HCT116 (cell line): ENCODE measurements at regions not wholly inside any gene's neighbourhood (a gene's known extent, or its start where the extent isn't known, plus 50 kb on each side); places are given as distances from the start of the nearest gene placed in this dataset.

Experiments used
- ATAC-seq: fragments of 200-7000 bp; cut with Tn5 transposase; 2 replicates; pipeline ENCODE4 v1.9.1; 2020; ENCODE audit warnings: mild to moderate bottlenecking, moderate library complexity
- BruUV-seq: library from RNA; stranded (reverse); fragments of 400-500 nt; replicated peaks from 2 replicates; lab custom pipeline; 2021; lab: Mats Ljungman, UMichigan
- CTCF ChIA-PET: fragments of 300-600 bp; sonication (Branson Sonifier 250); formaldehyde crosslinking; loops from one replicate; lab custom pipeline; 2021; ENCODE audit warnings: antibody characterized with exemption; lab: Charles Lee
- POLR2A ChIA-PET: fragments of 300-600, 350-600 bp; sonication (Branson Sonifier 250); formaldehyde crosslinking; loops from one replicate; lab custom pipeline; 2021; ENCODE audit warnings: antibody characterized with exemption; lab: Charles Lee
- RAD21 ChIA-PET, 2 experiments: fragments of 300-600 bp; sonication (Branson Sonifier 250); formaldehyde crosslinking; loops; one replicate each; lab custom pipeline; 2023; ENCODE audit warnings: low total read pairs in 2 of 2; ENCODE audit not compliant: uncharacterized antibody in 2 of 2, unreplicated experiment in 2 of 2, low non-redundant PET in 1 of 2; lab: Charles Lee
- DNase-seq: peaks from one replicate; pipeline ENCODE4 v3.0.0-alpha.2; 2010; ENCODE audit warnings: low read depth, low spot score
- H2AFZ ChIP-seq: fragments of 200-600 bp; shearing (Covaris generic), sonication (generic); 2 replicates; pipeline ENCODE4 v1.6.1; 2017; ENCODE audit warnings: low read depth, mixed run types, mixed read lengths, antibody characterized with exemption, low read length; ENCODE audit not compliant: poor library complexity, severe bottlenecking
- H3K27ac ChIP-seq: 2 replicates; pipeline ENCODE4 v1.5.1; 2012; ENCODE audit warnings: low read depth, low read length
- H3K27me3 ChIP-seq: fragments of 200-600 bp; sonication (generic); 2 replicates; pipeline ENCODE4 v1.6.1; 2016; ENCODE audit warnings: mixed run types, low read length, mixed read lengths; ENCODE audit not compliant: insufficient read depth
- H3K36me3 ChIP-seq, 2 experiments: fragments of 200-500 bp in 1 of 2; fragments of 200-600 bp in 1 of 2; sonication (Bioruptor generic) in 1 of 2; sonication (generic) in 1 of 2; 2 replicates each; pipeline versions ENCODE4 v1.5.1 to v1.6.1; 2014 to 2016; ENCODE audit warnings: low read length in 2 of 2, inconsistent platforms in 1 of 2, mixed read lengths in 1 of 2, mixed run types in 1 of 2; ENCODE audit not compliant: insufficient read depth in 2 of 2, control insufficient read depth in 1 of 2
- H3K4me1 ChIP-seq, 2 experiments: fragments of 200-600 bp in 1 of 2; sonication (generic) in 1 of 2; 2 replicates each; pipeline versions ENCODE4 v1.5.1 to v1.6.1; 2012 to 2017; ENCODE audit warnings: low read length in 2 of 2, inconsistent platforms in 1 of 2, mild to moderate bottlenecking in 1 of 2, mixed read lengths in 1 of 2, mixed run types in 1 of 2, moderate library complexity in 1 of 2; ENCODE audit not compliant: insufficient read depth in 2 of 2, control insufficient read depth in 1 of 2
- H3K4me2 ChIP-seq: fragments of 200-600 bp; sonication (generic); 2 replicates; pipeline ENCODE4 v1.6.1; 2017; ENCODE audit warnings: mixed run types, low read length, mixed read lengths
- H3K4me3 ChIP-seq, 2 experiments: fragments of 200-600 bp in 1 of 2; sonication (generic) in 1 of 2; replicated peaks in 1 of 2; 2 replicates each; pipeline ENCODE4 v1.5.1; 2011 to 2016; ENCODE audit warnings: low read length in 2 of 2, control low read depth in 1 of 2, low read depth in 1 of 2, mild to moderate bottlenecking in 1 of 2, mixed read lengths in 1 of 2, mixed run types in 1 of 2
- H3K79me2 ChIP-seq: fragments of 200-600 bp; sonication (generic); 2 replicates; pipeline ENCODE4 v1.6.1; 2017; ENCODE audit warnings: mild to moderate bottlenecking, mixed run types, low read length, moderate library complexity, mixed read lengths; ENCODE audit not compliant: insufficient read depth
- H3K9ac ChIP-seq: fragments of 200-600 bp; sonication (generic); 2 replicates; pipeline ENCODE4 v1.6.1; 2016; ENCODE audit warnings: low read length, mixed read lengths
- H3K9me2 ChIP-seq: fragments of 200-600 bp; sonication (generic), shearing (Covaris generic); 2 replicates; pipeline ENCODE4 v1.6.1; 2017; ENCODE audit warnings: mixed run types, mild to moderate bottlenecking, moderate library complexity; ENCODE audit not compliant: insufficient read depth
- H3K9me3 ChIP-seq, 2 experiments: fragments of 200-500 bp in 1 of 2; fragments of 200-600 bp in 1 of 2; sonication (Bioruptor generic) in 1 of 2; sonication (generic) in 1 of 2; 2 replicates each; pipeline ENCODE4 v1.6.1; 2014 to 2017; ENCODE audit warnings: low read length in 2 of 2, mixed read lengths in 2 of 2, inconsistent platforms in 1 of 2, low read depth in 1 of 2, mild to moderate bottlenecking in 1 of 2, mixed run types in 1 of 2, moderate library complexity in 1 of 2; ENCODE audit not compliant: control insufficient read depth in 1 of 2, insufficient read depth in 1 of 2
- H4K20me1 ChIP-seq: fragments of 200-600 bp; sonication (generic), shearing (Covaris generic); 2 replicates; pipeline ENCODE4 v1.6.1; 2017; ENCODE audit warnings: mixed run types, mild to moderate bottlenecking, moderate library complexity; ENCODE audit not compliant: insufficient read depth
- ATF3 ChIP-seq: IDR thresholded peaks from 2 replicates; pipeline ENCODE4 v1.6.1; 2012
- CEBPB ChIP-seq: IDR thresholded peaks from 2 replicates; pipeline ENCODE4 v1.6.1; 2012; ENCODE audit warnings: low read depth
- EGR1 ChIP-seq: IDR thresholded peaks from 2 replicates; pipeline ENCODE4 v1.6.1; 2012; ENCODE audit warnings: low read depth
- EZH2 ChIP-seq: fragments of 200-600 bp; sonication (generic); IDR thresholded peaks from 2 replicates; pipeline ENCODE4 v1.6.1; 2017; ENCODE audit warnings: antibody characterized with exemption, mixed run types
- EZH2phosphoT487 ChIP-seq: fragments of 200-600 bp; IDR thresholded peaks from 2 replicates; pipeline ENCODE4 v1.6.1; 2018; ENCODE audit warnings: antibody characterized with exemption, borderline replicate concordance
- FOSL1 ChIP-seq: IDR thresholded peaks from 2 replicates; pipeline ENCODE4 v1.6.1; 2012; ENCODE audit warnings: low read depth
- JUND ChIP-seq: IDR thresholded peaks from 2 replicates; pipeline ENCODE4 v1.6.1; 2012
- MAX ChIP-seq: IDR thresholded peaks from 2 replicates; pipeline ENCODE4 v1.6.1; 2012
- POLR2AphosphoS5 ChIP-seq: IDR thresholded peaks from 2 replicates; pipeline ENCODE4 v1.6.1; 2011; ENCODE audit warnings: mild to moderate bottlenecking, low read depth, low read length, moderate library complexity
- RAD21 ChIP-seq: IDR thresholded peaks from 2 replicates; pipeline ENCODE4 v1.6.1; 2012; ENCODE audit warnings: low read depth, mild to moderate bottlenecking
- REST ChIP-seq: IDR thresholded peaks from 2 replicates; pipeline ENCODE4 v1.6.1; 2012; ENCODE audit warnings: low read depth
- SIN3A ChIP-seq: IDR thresholded peaks from 2 replicates; pipeline ENCODE4 v1.6.1; 2012; ENCODE audit warnings: low read depth
- SRF ChIP-seq: IDR thresholded peaks from 2 replicates; pipeline ENCODE4 v1.6.1; 2012; ENCODE audit warnings: low read depth
- YY1 ChIP-seq: IDR thresholded peaks from 2 replicates; pipeline ENCODE4 v1.6.1; 2011; ENCODE audit warnings: low read length, low read depth, moderate library complexity, mild to moderate bottlenecking; ENCODE audit not compliant: insufficient replicate concordance; ENCODE audit errors: extremely low read depth
- ZBTB33 ChIP-seq: IDR thresholded peaks from 2 replicates; pipeline ENCODE4 v1.6.1; 2011; ENCODE audit warnings: mild to moderate bottlenecking, low read length, moderate library complexity; ENCODE audit not compliant: insufficient replicate concordance; ENCODE audit errors: extremely low read depth
- ZFX ChIP-seq: fragments of 450-650 bp; IDR thresholded peaks from 2 replicates; pipeline ENCODE4 v1.6.1; 2017
- intact Hi-C: fragments of 100-400 bp; cut with micrococcal nuclease; formaldehyde crosslinking; loops from 2 replicates; pipeline ENCODE4 v1.10.0; 2022

GRCh38 chr15:31250033-31250432 lies 76.6 kb upstream of the KLF13 start:
- Histone ChIP-seq H3K9me2 (no peaks in the 10 kb centered on the region), H3K27ac (no peak overlapping the region), H3K4me2 (no peak overlapping the region), H3K4me1 (no peaks in the 10 kb centered on the region), H3K27me3 (peaks cover 3% of the 10 kb centered on the region; the same call in 1 of the 2 replicates), H3K36me3 (no peaks in the 10 kb centered on the region), H4K20me1 (no peaks in the 10 kb centered on the region), H3K4me3 (no peak overlapping the region), H3K79me2 (no peaks in the 10 kb centered on the region), H2AFZ (no peak overlapping the region), H3K9me3 (no peaks in the 10 kb centered on the region), H3K9ac (no peak overlapping the region)
- ATAC-seq (no peak), DNase-seq (no peak)
- TF ChIP-seq EZH2phosphoT487 (no peak), JUND (no peak), SRF (no peak), EGR1 (no peak), RAD21 (no peak), ZFX (no peak; the same call in 1 of the 2 replicates), EZH2 (no peak), POLR2AphosphoS5 (no peak), MAX (no peak), CEBPB (no peak), SIN3A (no peak)
- intact Hi-C loops = no loop called here
- no TSS peak for BruUV-seq
- CTCF ChIA-PET = no interaction called here
- POLR2A ChIA-PET = no interaction called here
- RAD21 ChIA-PET = no interaction called here

GRCh38 chr15:31251165-31251564 lies 75.5 kb upstream of the KLF13 start:
- no peak overlapping the region for H3K4me2 ChIP-seq
- DNase-seq = no peak
- ChIA-PET RAD21 (no interaction called here), POLR2A (no interaction called here), CTCF (no interaction called here)
- no peaks in the 10 kb centered on the region for H3K4me1 ChIP-seq
- H3K4me3 ChIP-seq = no peak overlapping the region
- no TSS peak for BruUV-seq
- no peaks in the 10 kb centered on the region for H3K36me3 ChIP-seq
- H3K79me2 ChIP-seq = no peaks in the 10 kb centered on the region
- H2AFZ ChIP-seq = no peak overlapping the region
- intact Hi-C loops = no loop called here
- H4K20me1 ChIP-seq = no peaks in the 10 kb centered on the region
- no peaks in the 10 kb centered on the region for H3K9me2 ChIP-seq
- no peak for ATAC-seq
- H3K27ac ChIP-seq = no peak overlapping the region
- H3K9me3 ChIP-seq = no peaks in the 10 kb centered on the region
- H3K27me3 ChIP-seq = peaks cover 3% of the 10 kb centered on the region; the same call in 1 of the 2 replicates
- no peak overlapping the region for H3K9ac ChIP-seq
- TF ChIP-seq YY1 = no peak
- no peak for TF ChIP-seq SRF
- no peak for TF ChIP-seq REST
- no peak for TF ChIP-seq MAX
- TF ChIP-seq ZBTB33 = no peak
- no peak for TF ChIP-seq EZH2phosphoT487
- no peak for TF ChIP-seq FOSL1
- no peak for TF ChIP-seq ATF3
